ENCODE measurements at regions not wholly inside any gene's neighbourhood (a gene's known extent, or its start where the extent isn't known, plus 50 kb on each side); places are given as distances from the start of the nearest gene placed in this dataset.

DNA sequence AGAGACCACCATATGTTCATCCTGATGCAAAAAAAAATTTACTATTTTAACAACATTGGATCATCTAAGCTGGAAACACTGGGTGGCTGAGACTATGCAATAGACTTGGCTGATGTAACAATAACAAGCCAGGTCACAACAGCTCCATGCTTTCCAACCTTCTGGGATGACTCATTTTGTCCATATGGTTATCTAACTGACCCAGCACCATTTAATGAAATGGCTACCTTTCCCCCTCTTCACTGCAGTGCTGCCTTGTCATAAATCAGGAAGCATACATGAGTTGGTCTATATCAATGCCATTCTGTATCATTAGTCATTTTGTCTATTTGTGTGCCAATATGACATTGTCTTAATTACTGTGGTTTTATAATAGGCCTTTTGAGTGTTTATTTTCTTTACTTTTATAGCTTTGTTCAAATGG lies 217.6 kb upstream of the KCNJ16 start:
- Histone ChIP-seq H2AFZ (ENCODE audit: low read length) (no peak overlapping the region), H3K9me3 (ENCODE audit: low read length) (peaks cover 90% of the 10 kb centered on the region), H3K4me2 (ENCODE audit: low read depth, low read length) (no peak overlapping the region), H3K27me3 (ENCODE audit: control insufficient read depth in 1 of 2, insufficient read depth in 2 of 2, low read length in 2 of 2) (no peaks in the 10 kb centered on the region), H3K4me1 (ENCODE audit: insufficient read depth, low read length) (no peaks in the 10 kb centered on the region), H3K9ac (ENCODE audit: insufficient read depth, low read depth, low read length) (no peak overlapping the region), H3K27ac (ENCODE audit: extremely low read length, insufficient read depth, low read length) (no peak overlapping the region), H4K20me1 (ENCODE audit: insufficient read depth, low read length) (no peaks in the 10 kb centered on the region), H3K4me3 (replicated peaks in 1 of 3; ENCODE audit: insufficient read depth in 1 of 3, low read depth in 2 of 3, low read length in 3 of 3) (no peak overlapping the region), H3K79me2 (ENCODE audit: insufficient read depth, low read length) (no peaks in the 10 kb centered on the region), H3K36me3 (replicated peaks in 1 of 2; ENCODE audit: control insufficient read depth in 1 of 2, insufficient read depth in 2 of 2, low read length in 2 of 2) (no peaks in the 10 kb centered on the region)
- intact Hi-C loops (cut with micrococcal nuclease; ENCODE audit: unreplicated experiment) (no loop called here), in situ Hi-C loops (cut with HindIII; ENCODE audit: extremely low pct_ligation_motif_present, low pct_unique_long_range_greater_than_20kb) (no loop called here)
- FAIRE-seq (no peak), DNase-seq (ENCODE audit: low spot score) (no peak), ATAC-seq (no peak)
- BruUV-seq (replicated peaks), result no TSS peak
- ChIA-PET POLR2A (no interaction called here), CTCF (ENCODE audit: low intra/inter-chr PET ratio, low total read pairs) (no interaction called here)
- no peak for TF ChIP-seq ZNF670 (CRISPR knock-in tag; IDR thresholded peaks at IDR 0.05; ENCODE audit: borderline replicate concordance)
- TF ChIP-seq, protein P1, sequence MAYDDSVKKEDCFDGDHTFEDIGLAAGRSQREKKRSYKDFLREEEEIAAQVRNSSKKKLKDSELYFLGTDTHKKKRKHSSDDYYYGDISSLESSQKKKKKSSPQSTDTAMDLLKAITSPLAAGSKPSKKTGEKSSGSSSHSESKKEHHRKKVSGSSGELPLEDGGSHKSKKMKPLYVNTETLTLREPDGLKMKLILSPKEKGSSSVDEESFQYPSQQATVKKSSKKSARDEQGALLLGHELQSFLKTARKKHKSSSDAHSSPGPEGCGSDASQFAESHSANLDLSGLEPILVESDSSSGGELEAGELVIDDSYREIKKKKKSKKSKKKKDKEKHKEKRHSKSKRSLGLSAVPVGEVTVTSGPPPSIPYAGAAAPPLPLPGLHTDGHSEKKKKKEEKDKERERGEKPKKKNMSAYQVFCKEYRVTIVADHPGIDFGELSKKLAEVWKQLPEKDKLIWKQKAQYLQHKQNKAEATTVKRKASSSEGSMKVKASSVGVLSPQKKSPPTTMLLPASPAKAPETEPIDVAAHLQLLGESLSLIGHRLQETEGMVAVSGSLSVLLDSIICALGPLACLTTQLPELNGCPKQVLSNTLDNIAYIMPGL (CRISPR knock-in tag; IDR thresholded peaks at IDR 0.05; ENCODE audit: borderline replicate concordance in 1 of 2, low read depth in 1 of 2), result no peak
- TF ChIP-seq ZBTB20 (CRISPR knock-in tag; IDR thresholded peaks at IDR 0.05; ENCODE audit: borderline replicate concordance, low read depth), result no peak
- no peak for TF ChIP-seq SCMH1 (CRISPR knock-in tag; IDR thresholded peaks at IDR 0.05; ENCODE audit: borderline replicate concordance)
- TF ChIP-seq, protein P2, sequence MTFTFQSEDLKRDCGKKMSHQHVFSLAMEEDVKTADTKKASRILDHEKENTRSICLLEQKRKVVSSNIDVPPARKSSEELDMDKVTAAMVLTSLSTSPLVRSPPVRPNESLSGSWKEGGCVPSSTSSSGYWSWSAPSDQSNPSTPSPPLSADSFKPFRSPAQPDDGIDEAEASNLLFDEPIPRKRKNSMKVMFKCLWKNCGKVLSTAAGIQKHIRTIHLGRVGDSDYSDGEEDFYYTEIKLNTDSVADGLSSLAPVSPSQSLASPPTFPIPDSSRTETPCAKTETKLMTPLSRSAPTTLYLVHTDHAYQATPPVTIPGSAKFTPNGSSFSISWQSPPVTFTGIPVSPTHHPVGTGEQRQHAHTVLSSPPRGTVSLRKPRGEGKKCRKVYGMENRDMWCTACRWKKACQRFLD (CRISPR knock-in tag; IDR thresholded peaks at IDR 0.05; ENCODE audit: borderline replicate concordance), result no peak
- TF ChIP-seq ZNF83 (CRISPR knock-in tag; IDR thresholded peaks at IDR 0.05; ENCODE audit: borderline replicate concordance), result no peak
- TF ChIP-seq ZNF605 (CRISPR knock-in tag; IDR thresholded peaks at IDR 0.05), result no peak

Data from HepG2 (cell line).